Left lung (tissue), 4 donors: ENCODE measurements at regions not wholly inside any gene's neighbourhood (a gene's known extent, or its start where the extent isn't known, plus 50 kb on each side); places are given as distances from the start of the nearest gene placed in this dataset.
"Not testable (repeated sequence)": the region's sequence is repeated elsewhere in the genome, so short reads cannot be mapped to it uniquely, and the experiment has no call there.

Source experiments
- ATAC-seq: fragments of 200-7000 bp; cut with Tn5 transposase; one replicate; pipeline ENCODE4 v1.9.1; 2020; ENCODE audit warnings: moderate library complexity
- DNase-seq, 4 donors: peaks; one replicate each; pipeline ENCODE4 v3.0.0-alpha.2; 2013 to 2020
- H3K27ac ChIP-seq, 2 donors: fragments of 200-600 bp; sonication (generic) in 1 of 2; one replicate each; pipeline versions ENCODE4 v1.5.0 to v1.8.0; 2020 to 2021
- H3K27me3 ChIP-seq, 2 donors: fragments of 200-600 bp; sonication (generic) in 1 of 2; one replicate each; pipeline versions ENCODE4 v1.5.0 to v1.8.0; 2020 to 2021
- H3K36me3 ChIP-seq, 2 donors: fragments of 200-600 bp; sonication (generic) in 1 of 2; one replicate each; pipeline versions ENCODE4 v1.5.0 to v1.8.0; 2020 to 2021
- H3K4me1 ChIP-seq, 2 donors: fragments of 200-600 bp; one replicate each; pipeline ENCODE4 v1.8.0; 2021
- H3K4me3 ChIP-seq, 2 donors: fragments of 200-600 bp; sonication (generic) in 1 of 2; one replicate each; pipeline versions ENCODE4 v1.5.0 to v1.8.0; 2020 to 2021; ENCODE audit warnings: mild to moderate bottlenecking in 1 of 2
- H3K9me3 ChIP-seq, 2 donors: fragments of 200-600 bp; sonication (generic) in 1 of 2; one replicate each; pipeline versions ENCODE4 v1.5.0 to v1.8.0; 2020 to 2021
- intact Hi-C, 2 donors: fragments of 100-400 bp; cut with DNase I; formaldehyde crosslinking; loops; one replicate each; pipeline versions ENCODE4 v1.11.2 to v1.14.2; 2022
- TF ChIP-seq, protein P1 (sequence below), 2 donors: fragments of 200-600 bp; sonication (generic) in 1 of 2; IDR thresholded peaks; one replicate each; pipeline versions ENCODE4 v1.5.0 to v1.8.0; 2021; ENCODE audit warnings: antibody characterized with exemption in 2 of 2
- donor health status: DM: no; HTN: yes; CAD: no.
- donor health status: DM: no; HTN: no; CAD: no.

DNA sequence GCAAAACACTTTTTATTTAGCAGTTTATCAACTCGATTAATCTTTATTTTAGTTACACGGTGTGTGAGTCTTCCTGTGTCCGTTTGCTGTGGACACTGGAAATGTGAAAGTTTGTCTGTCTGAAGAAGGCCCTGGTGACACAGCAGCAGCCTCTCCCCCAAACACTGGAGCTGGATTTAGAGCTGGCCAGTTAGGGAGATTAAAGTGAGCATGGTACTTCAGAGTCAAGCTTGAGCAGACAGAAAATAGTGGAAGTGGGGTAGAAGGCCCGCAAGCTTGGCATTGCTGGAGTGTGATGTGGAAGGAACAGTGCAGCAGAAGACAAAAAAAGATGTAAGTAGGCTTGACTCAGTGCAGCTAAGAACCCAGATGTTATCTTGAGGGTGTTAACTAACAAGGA, 85.9 kb downstream of the POM121L12 start:
- Histone ChIP-seq H3K36me3 (no peaks in the 10 kb centered on the region), H3K4me3 (no peak overlapping the region), H3K27me3 (no peaks in the 10 kb centered on the region), H3K27ac (no peak overlapping the region), H3K9me3 (no peaks in the 10 kb centered on the region), H3K4me1 (no peaks in the 10 kb centered on the region)
- TF ChIP-seq, protein P1, sequence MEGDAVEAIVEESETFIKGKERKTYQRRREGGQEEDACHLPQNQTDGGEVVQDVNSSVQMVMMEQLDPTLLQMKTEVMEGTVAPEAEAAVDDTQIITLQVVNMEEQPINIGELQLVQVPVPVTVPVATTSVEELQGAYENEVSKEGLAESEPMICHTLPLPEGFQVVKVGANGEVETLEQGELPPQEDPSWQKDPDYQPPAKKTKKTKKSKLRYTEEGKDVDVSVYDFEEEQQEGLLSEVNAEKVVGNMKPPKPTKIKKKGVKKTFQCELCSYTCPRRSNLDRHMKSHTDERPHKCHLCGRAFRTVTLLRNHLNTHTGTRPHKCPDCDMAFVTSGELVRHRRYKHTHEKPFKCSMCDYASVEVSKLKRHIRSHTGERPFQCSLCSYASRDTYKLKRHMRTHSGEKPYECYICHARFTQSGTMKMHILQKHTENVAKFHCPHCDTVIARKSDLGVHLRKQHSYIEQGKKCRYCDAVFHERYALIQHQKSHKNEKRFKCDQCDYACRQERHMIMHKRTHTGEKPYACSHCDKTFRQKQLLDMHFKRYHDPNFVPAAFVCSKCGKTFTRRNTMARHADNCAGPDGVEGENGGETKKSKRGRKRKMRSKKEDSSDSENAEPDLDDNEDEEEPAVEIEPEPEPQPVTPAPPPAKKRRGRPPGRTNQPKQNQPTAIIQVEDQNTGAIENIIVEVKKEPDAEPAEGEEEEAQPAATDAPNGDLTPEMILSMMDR (IDR thresholded peaks at IDR 0.05), result no peak
- ATAC-seq, result no peak
- DNase-seq, result no peak
- intact Hi-C loops, result no loop called here

DNA sequence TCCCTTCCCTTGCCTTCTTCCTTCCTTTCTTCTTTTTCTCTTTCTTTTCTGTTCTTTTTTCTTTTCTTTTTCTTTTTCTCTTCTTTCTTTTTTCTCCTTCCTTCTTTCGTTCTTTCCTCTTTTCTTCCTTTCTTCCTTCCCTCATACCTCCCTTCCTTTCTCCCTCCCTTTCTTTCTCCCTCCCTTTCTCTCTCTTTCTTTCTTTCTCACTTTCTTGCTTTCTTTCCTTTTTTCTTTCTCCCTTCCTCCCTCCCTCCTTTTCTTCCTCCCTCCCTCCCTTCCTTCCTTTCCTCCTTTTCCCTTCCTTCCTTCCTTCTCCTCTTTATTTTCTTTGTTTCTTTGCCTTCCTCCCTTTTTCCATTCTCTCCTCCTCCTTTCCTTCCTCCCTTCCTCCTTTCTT, 96.3 kb downstream of the POM121L12 start:
- Histone ChIP-seq H3K9me3 (peaks cover 0 to 5% of the 10 kb centered on the region in 2 donors), H3K27me3 (no peaks in the 10 kb centered on the region), H3K4me3 (no peak overlapping the region), H3K27ac (no peak overlapping the region), H3K36me3 (no peaks in the 10 kb centered on the region), H3K4me1 (no peaks in the 10 kb centered on the region)
- no peak for ATAC-seq
- intact Hi-C loops, result no loop called here
- no peak for DNase-seq
- TF ChIP-seq, protein P1 (IDR thresholded peaks at IDR 0.05), result no peak

DNA sequence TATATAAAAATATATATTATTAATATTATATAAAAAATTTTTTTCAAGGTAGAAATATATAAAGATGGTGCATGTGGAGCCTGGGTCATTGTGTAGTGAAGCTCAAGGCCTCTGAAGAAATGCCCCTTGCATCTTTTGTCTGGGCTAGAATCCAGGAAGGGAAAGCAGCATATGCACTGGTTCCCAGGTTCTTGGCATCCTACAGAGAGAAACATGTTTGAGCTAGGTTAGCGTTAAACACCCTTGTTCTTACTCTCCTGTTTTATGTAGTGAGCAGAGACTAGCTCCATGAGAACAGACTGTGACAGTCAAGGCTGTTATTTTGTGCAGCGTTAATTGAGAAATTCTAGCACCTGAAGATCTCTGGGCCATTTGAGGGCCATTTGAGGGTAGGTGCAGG, 116.1 kb downstream of the POM121L12 start:
- intact Hi-C loops, result no loop called here
- TF ChIP-seq, protein P1 (IDR thresholded peaks at IDR 0.05), result no peak
- DNase-seq (no peak), ATAC-seq (no peak)
- Histone ChIP-seq H3K36me3 (no peaks in the 10 kb centered on the region), H3K27ac (no peak overlapping the region), H3K4me3 (no peak overlapping the region), H3K27me3 (no peaks in the 10 kb centered on the region), H3K9me3 (no peaks in the 10 kb centered on the region), H3K4me1 (no peaks in the 10 kb centered on the region)

DNA sequence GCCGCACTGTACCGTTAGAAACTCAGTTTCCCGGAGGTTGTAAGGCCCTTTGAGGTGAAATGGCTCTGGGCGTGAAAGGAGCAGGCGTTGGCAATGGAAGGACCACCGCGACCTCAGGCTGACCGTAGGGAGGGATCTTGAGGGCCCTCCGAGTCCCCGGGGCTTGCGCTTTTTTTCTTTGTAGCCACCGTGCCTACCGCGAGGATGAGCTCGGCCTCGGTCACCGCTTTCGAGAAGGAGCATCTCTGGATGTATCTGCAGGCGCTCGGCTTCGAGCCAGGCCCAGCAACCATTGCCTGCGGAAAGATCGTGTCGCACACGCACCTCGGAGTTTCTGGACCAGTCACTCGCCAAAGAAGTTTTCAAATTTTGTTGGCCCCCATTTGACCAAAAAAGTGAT, 151.8 kb downstream of the POM121L12 start:
- DNase-seq, H3K36me3 ChIP-seq, intact Hi-C loops: not testable (repeated sequence)

DNA sequence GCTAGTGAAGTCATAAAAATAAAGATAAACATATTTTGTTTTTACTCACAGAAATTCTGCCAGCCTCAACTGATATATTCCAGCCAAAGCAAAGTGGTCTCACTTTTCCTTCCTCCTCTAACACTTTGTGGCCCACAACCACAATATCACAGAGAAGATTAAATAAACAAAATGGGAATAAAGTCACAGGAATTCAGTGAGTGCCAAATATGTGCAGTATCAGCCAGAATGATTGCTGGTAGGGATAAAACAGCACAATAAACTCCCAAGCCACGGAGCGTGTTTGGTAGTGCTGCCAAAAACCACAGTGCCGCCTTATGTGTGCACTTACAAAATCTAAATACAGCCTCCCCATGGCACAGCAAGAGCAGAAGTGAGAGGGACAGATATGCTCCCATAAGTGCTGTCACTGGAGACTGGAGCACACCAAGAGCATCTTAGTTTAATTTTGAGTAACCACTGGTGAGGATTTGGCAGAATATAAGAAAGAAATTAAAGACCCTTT, 155.8 kb downstream of the POM121L12 start:
- Histone ChIP-seq H3K9me3 (peaks cover 0 to 16% of the 10 kb centered on the region in 2 donors), H3K27me3 (no peaks in the 10 kb centered on the region), H3K4me1 (no peaks in the 10 kb centered on the region), H3K4me3 (no peak overlapping the region), H3K36me3 (no peaks in the 10 kb centered on the region), H3K27ac (no peak overlapping the region)
- TF ChIP-seq, protein P1 (IDR thresholded peaks at IDR 0.05), result no peak
- DNase-seq (no peak), ATAC-seq (no peak)
- intact Hi-C loops, result no loop called here

More for the DNA sequence above, 151.8 kb downstream of the POM121L12 start:
- H3K27ac ChIP-seq, ATAC-seq, H3K4me1 ChIP-seq, H3K4me3 ChIP-seq, H3K27me3 ChIP-seq: not testable (repeated sequence)
- H3K9me3 ChIP-seq, result peaks cover 0 to 30% of the 10 kb centered on the region in 2 donors

DNA sequence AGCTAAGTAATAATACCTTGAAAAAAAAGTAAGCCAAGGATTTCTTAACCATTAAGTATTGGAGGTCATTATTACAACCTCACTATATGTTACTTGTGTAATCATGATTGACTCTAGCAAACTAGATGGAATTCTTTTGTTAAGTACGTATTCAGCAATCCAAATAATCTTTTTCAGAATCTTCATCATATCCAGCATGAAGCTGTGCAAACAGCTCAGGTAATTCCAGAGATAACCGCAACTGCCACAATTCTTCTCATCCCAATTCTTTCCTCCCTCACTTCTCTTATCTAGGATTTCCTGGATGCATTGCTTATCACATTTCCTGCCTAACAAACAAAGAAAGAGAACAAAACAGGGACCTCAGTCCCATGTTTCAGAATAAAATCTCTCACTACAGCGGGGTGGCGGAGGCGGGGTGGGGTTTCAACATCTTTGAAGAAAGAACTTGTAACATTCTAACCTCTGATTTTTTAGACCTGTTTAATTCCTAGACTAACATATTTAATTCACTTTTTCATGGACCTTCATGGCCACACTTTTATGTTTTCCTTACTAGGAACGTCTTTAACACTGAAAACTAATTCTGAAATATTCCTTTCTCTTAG, 156.5 kb downstream of the POM121L12 start:
- peaks cover 0 to 11% of the 10 kb centered on the region in 2 donors for H3K9me3 ChIP-seq
- H3K27ac ChIP-seq, result no peak overlapping the region
- H3K27me3 ChIP-seq, result no peaks in the 10 kb centered on the region
- intact Hi-C loops, result no loop called here
- ATAC-seq (no peak), DNase-seq (no peak)
- H3K4me3 ChIP-seq, result no peak overlapping the region
- H3K36me3 ChIP-seq, result no peaks in the 10 kb centered on the region
- no peaks in the 10 kb centered on the region for H3K4me1 ChIP-seq
- TF ChIP-seq, protein P1 (IDR thresholded peaks at IDR 0.05), result no peak
